ENCODE measurements at regions not wholly inside any gene's neighbourhood (a gene's known extent, or its start where the extent isn't known, plus 50 kb on each side); places are given as distances from the start of the nearest gene placed in this dataset.

GRCh38 chr3:155029941-155030340, 50.2 kb upstream of the MME start:
- no peak for DNase-seq

GRCh38 chr3:155026999-155027591, 53.0 kb upstream of the MME start:
- peak; percentile 21 for DNase-seq

GRCh38 chr3:155024006-155024638, 56.0 kb upstream of the MME start:
- no peak for DNase-seq

GRCh38 chr3:155022896-155023295, 57.2 kb upstream of the MME start:
- no peak for DNase-seq

GRCh38 chr3:155019575-155019974, 60.5 kb upstream of the MME start:
- no peak for DNase-seq

GRCh38 chr3:155018621-155019330, 61.3 kb upstream of the MME start:
- peak; percentile 58 for DNase-seq

- DNase-seq = no peak
These were observed 64.2 kb upstream of the MME start for GRCh38 chr3:155015776-155016436.

GRCh38 chr3:155014953-155015352, 65.2 kb upstream of the MME start:
- no peak for DNase-seq

GRCh38 chr3:155013427-155013826, 66.7 kb upstream of the MME start:
- DNase-seq = no peak

- DNase-seq = no peak
These were observed 67.5 kb upstream of the MME start for GRCh38 chr3:155012584-155012983.

GRCh38 chr3:155010416-155010815, 69.7 kb upstream of the MME start:
- no peak for DNase-seq

- DNase-seq = no peak
These were observed 70.9 kb upstream of the MME start for GRCh38 chr3:155009217-155009616.

GRCh38 chr3:155007729-155008128, 72.4 kb upstream of the MME start:
- DNase-seq = no peak

GRCh38 chr3:155001289-155002010, 78.7 kb upstream of the MME start:
- DNase-seq = peak; percentile 51

- DNase-seq = no peak
These were observed 87.5 kb upstream of the MME start for GRCh38 chr3:154992655-154993054.

GRCh38 chr3:154990543-154990942, 89.6 kb upstream of the MME start:
- DNase-seq = no peak

- no peak for DNase-seq
These were observed 92.3 kb upstream of the MME start for GRCh38 chr3:154987846-154988245.

GRCh38 chr3:154981664-154982063, 98.5 kb upstream of the MME start:
- no peak for DNase-seq

GRCh38 chr3:154981201-154981600, 98.9 kb upstream of the MME start:
- DNase-seq = no peak

- no peak for DNase-seq
These were observed 100.8 kb upstream of the MME start for GRCh38 chr3:154979331-154979730.

GRCh38 chr3:154977666-154978065, 102.5 kb upstream of the MME start:
- DNase-seq = no peak

GRCh38 chr3:154976072-154976983, 103.8 kb upstream of the MME start:
- DNase-seq = no peak

All from hematopoietic multipotent progenitor cell treated with erythropoietin and hydrocortisone succinate and interleukin-3 and kit ligand, for 6 days (in vitro differentiated cells).